H1 (cell line): ENCODE measurements at regions not wholly inside any gene's neighbourhood (a gene's known extent, or its start where the extent isn't known, plus 50 kb on each side); places are given as distances from the start of the nearest gene placed in this dataset.

Experiments
- CTCF ChIA-PET: fragments of 300-600 bp; sonication (Branson Sonifier 250); formaldehyde crosslinking; loops from one replicate; lab custom pipeline; 2021; ENCODE audit not compliant: partially characterized antibody; lab: Charles Lee
- POLR2A ChIA-PET: fragments of 300-600 bp; sonication (Branson Sonifier 250); formaldehyde crosslinking; loops from one replicate; lab custom pipeline; 2021; ENCODE audit warnings: inconsistent platforms; ENCODE audit not compliant: partially characterized antibody; lab: Charles Lee
- DNase-seq, 2 experiments: peaks; one replicate each; pipeline versions ENCODE4 v3.0.0 to v3.0.0-alpha.2; 2010 to 2022; ENCODE audit warnings: low spot score in 2 of 2, low read depth in 1 of 2, mixed read lengths in 1 of 2
- FAIRE-seq: peaks from 2 replicates; lab custom pipeline; 2011; peaks lifted over from hg19 to GRCh38; lab: Jason Lieb, UNC
- H2AFZ ChIP-seq: 2 replicates; pipeline ENCODE4 v1.8.1; 2012; ENCODE audit warnings: low read length, inconsistent platforms
- H2AK5ac ChIP-seq: 2 replicates; pipeline ENCODE4 v1.6.1; 2013; ENCODE audit warnings: low read depth, low read length
- H2BK120ac ChIP-seq: replicated peaks from 2 replicates; pipeline ENCODE3; 2013; ENCODE audit warnings: low read depth, low read length, inconsistent platforms
- H2BK12ac ChIP-seq: 2 replicates; pipeline ENCODE4 v1.6.1; 2013; ENCODE audit warnings: low read depth, low read length
- H2BK15ac ChIP-seq: 2 replicates; pipeline ENCODE4 v1.6.1; 2013; ENCODE audit warnings: low read length
- H2BK20ac ChIP-seq: 2 replicates; pipeline ENCODE4 v1.6.1; 2013; ENCODE audit warnings: low read length
- H2BK5ac ChIP-seq: 2 replicates; pipeline ENCODE4 v1.6.1; 2013; ENCODE audit warnings: low read depth, low read length
- H3K14ac ChIP-seq: 2 replicates; pipeline ENCODE4 v1.6.1; 2013; ENCODE audit warnings: inconsistent platforms; ENCODE audit not compliant: insufficient read length
- H3K18ac ChIP-seq: 2 replicates; pipeline ENCODE4 v1.6.1; 2013; ENCODE audit warnings: low read length; ENCODE audit errors: extremely low read depth
- H3K23ac ChIP-seq: 2 replicates; pipeline ENCODE4 v1.6.1; 2013; ENCODE audit warnings: inconsistent platforms; ENCODE audit not compliant: insufficient read length
- H3K23me2 ChIP-seq: 2 replicates; pipeline ENCODE4 v1.6.1; 2013; ENCODE audit warnings: low read depth, low read length
- H3K27ac ChIP-seq: 2 replicates; pipeline ENCODE4 v1.6.1; 2011; ENCODE audit warnings: low read depth, low read length, inconsistent platforms
- H3K27me3 ChIP-seq, 4 experiments: replicated peaks in 1 of 4; 1 replicate in 1 of 4; 2 replicates in 3 of 4; pipeline versions ENCODE4 v1.6.1 to v1.8.1; 2011 to 2013; ENCODE audit warnings: low read length in 3 of 4, mild to moderate bottlenecking in 3 of 4, inconsistent platforms in 2 of 4, mixed read lengths in 2 of 4, moderate library complexity in 1 of 4; ENCODE audit not compliant: control insufficient read depth in 3 of 4, insufficient read depth in 3 of 4; ENCODE audit errors: extremely low read depth in 1 of 4
- H3K36me3 ChIP-seq, 4 experiments: 2 replicates each; pipeline versions ENCODE4 v1.6.1 to v1.8.1; 2011 to 2013; ENCODE audit warnings: mild to moderate bottlenecking in 4 of 4, low read length in 3 of 4, moderate library complexity in 2 of 4, control low read depth in 1 of 4, inconsistent platforms in 1 of 4; ENCODE audit not compliant: insufficient read depth in 4 of 4, control insufficient read depth in 2 of 4
- H3K4ac ChIP-seq: replicated peaks from 2 replicates; pipeline ENCODE3; 2013; ENCODE audit warnings: low read length, low read depth, mixed read lengths, inconsistent platforms; ENCODE audit not compliant: insufficient read length
- H3K4me1 ChIP-seq, 4 experiments: replicated peaks in 1 of 4; 1 replicate in 1 of 4; 2 replicates in 3 of 4; pipeline versions ENCODE4 v1.6.1 to v1.8.1; 2011 to 2013; ENCODE audit warnings: low read length in 3 of 4, inconsistent platforms in 2 of 4, mixed read lengths in 1 of 4; ENCODE audit not compliant: insufficient read depth in 4 of 4, control insufficient read depth in 3 of 4
- H3K4me2 ChIP-seq, 2 experiments: 2 replicates each; pipeline versions ENCODE4 v1.6.1 to v1.8.1; 2011 to 2013; ENCODE audit warnings: low read depth in 2 of 2, low read length in 2 of 2, control low read depth in 1 of 2, inconsistent platforms in 1 of 2, mild to moderate bottlenecking in 1 of 2; ENCODE audit not compliant: insufficient read depth in 1 of 2
- H3K4me3 ChIP-seq, 4 experiments: fragments of 200-600, 300-600 bp in 1 of 4; sonication (generic), shearing (Covaris generic), sonication (Bioruptor Twin) in 1 of 4; 2 replicates each; pipeline versions ENCODE4 v1.5.1 to v1.8.1; 2011 to 2016; ENCODE audit warnings: low read length in 4 of 4, low read depth in 3 of 4, control low read depth in 2 of 4, inconsistent platforms in 2 of 4, mild to moderate bottlenecking in 2 of 4, mixed read lengths in 1 of 4, moderate library complexity in 1 of 4; ENCODE audit not compliant: insufficient read depth in 2 of 4; ENCODE audit errors: extremely low read depth in 1 of 4
- H3K56ac ChIP-seq: replicated peaks from 2 replicates; pipeline ENCODE3; 2013; ENCODE audit warnings: low read depth, mild to moderate bottlenecking, mixed read lengths, low read length, inconsistent platforms; ENCODE audit not compliant: insufficient read length
- H3K79me1 ChIP-seq: 2 replicates; pipeline ENCODE4 v1.6.1; 2013; ENCODE audit warnings: low read depth, low read length, control low read depth
- H3K79me2 ChIP-seq, 2 experiments: 2 replicates each; pipeline versions ENCODE4 v1.6.1 to v1.8.1; 2012 to 2013; ENCODE audit warnings: low read length in 2 of 2, mild to moderate bottlenecking in 2 of 2, inconsistent platforms in 1 of 2; ENCODE audit not compliant: insufficient read depth in 2 of 2, control insufficient read depth in 1 of 2
- H3K9ac ChIP-seq, 4 experiments: replicated peaks in 1 of 4; 1 replicate in 1 of 4; 2 replicates in 3 of 4; pipeline versions ENCODE4 v1.6.1 to v1.8.1; 2011 to 2013; ENCODE audit warnings: low read depth in 3 of 4, low read length in 3 of 4, control low read depth in 2 of 4, mild to moderate bottlenecking in 2 of 4, moderate library complexity in 2 of 4, inconsistent platforms in 1 of 4; ENCODE audit errors: extremely low read depth in 1 of 4
- H3K9me3 ChIP-seq, 2 experiments: 2 replicates each; pipeline versions ENCODE4 v1.6.1 to v1.8.1; 2012 to 2013; ENCODE audit warnings: mild to moderate bottlenecking in 2 of 2, moderate library complexity in 2 of 2, control low read depth in 1 of 2, inconsistent platforms in 1 of 2, low read depth in 1 of 2, low read length in 1 of 2, mixed read lengths in 1 of 2; ENCODE audit not compliant: insufficient read depth in 2 of 2
- H4K20me1 ChIP-seq, 2 experiments: replicated peaks in 1 of 2; 2 replicates each; pipeline versions ENCODE3 to v1.8.1; 2011 to 2013; ENCODE audit warnings: inconsistent platforms in 2 of 2, low read length in 2 of 2, mild to moderate bottlenecking in 1 of 2; ENCODE audit not compliant: insufficient read depth in 2 of 2, control insufficient read depth in 1 of 2
- H4K5ac ChIP-seq: 2 replicates; pipeline ENCODE4 v1.6.1; 2013; ENCODE audit warnings: low read length, low read depth, mixed read lengths, inconsistent platforms; ENCODE audit not compliant: insufficient read length
- H4K8ac ChIP-seq: 2 replicates; pipeline ENCODE4 v1.8.0; 2013; ENCODE audit warnings: mild to moderate bottlenecking, moderate library complexity, low read length, inconsistent platforms; ENCODE audit not compliant: insufficient read depth; ENCODE audit errors: extremely low read depth
- H4K91ac ChIP-seq: replicated peaks from 2 replicates; pipeline ENCODE3; 2013; ENCODE audit warnings: low read length, mixed read lengths, inconsistent platforms; ENCODE audit not compliant: insufficient read length
- KDM4A ChIP-seq: IDR thresholded peaks from one replicate; pipeline ENCODE4 v1.7.1; 2012; ENCODE audit warnings: low read depth, mild to moderate bottlenecking, moderate library complexity, low read length, inconsistent platforms; ENCODE audit not compliant: severe bottlenecking
- RFX5 ChIP-seq: IDR thresholded peaks from 2 replicates; pipeline ENCODE4 v1.6.1; 2011; ENCODE audit warnings: low read depth, low read length, improper control_type of control experiment, borderline replicate concordance
- RXRA ChIP-seq: IDR thresholded peaks from 2 replicates; pipeline ENCODE4 v1.6.1; 2011; ENCODE audit warnings: low read depth, mild to moderate bottlenecking, low read length, moderate library complexity; ENCODE audit not compliant: insufficient read depth
- SAP30 ChIP-seq: fragments of 300-600 bp; sonication (generic); IDR thresholded peaks from 2 replicates; pipeline ENCODE4 v1.7.1; 2012; ENCODE audit warnings: low read length, moderate library complexity, mild to moderate bottlenecking, inconsistent platforms; ENCODE audit not compliant: insufficient read depth, insufficient replicate concordance
- SIX5 ChIP-seq: IDR thresholded peaks from 2 replicates; pipeline ENCODE4 v1.6.1; 2011; ENCODE audit warnings: mild to moderate bottlenecking, low read depth, low read length
- YY1 ChIP-seq: IDR thresholded peaks from 2 replicates; pipeline ENCODE4 v1.6.1; 2011; ENCODE audit warnings: low read depth, mild to moderate bottlenecking, low read length
- WGBS, 2 experiments: shearing (Covaris generic) in 1 of 2; methylation state at CpG; one replicate each; pipeline versions ENCODE4 v1.1.6 to v1.1.7; 2013 to 2015; ENCODE audit warnings: low lambda C conversion rate in 2 of 2, mixed read lengths in 2 of 2, inconsistent platforms in 1 of 2, low coverage in 1 of 2, missing lambda C conversion rate in 1 of 2; ENCODE audit not compliant: insufficient replicate concordance in 2 of 2, insufficient coverage in 1 of 2, insufficient read length in 1 of 2; ENCODE audit errors: extremely low coverage in 1 of 2, missing lambda C conversion rate in 1 of 2; 5-methylcytosine and 5-hydroxymethylcytosine counted together

DNA sequence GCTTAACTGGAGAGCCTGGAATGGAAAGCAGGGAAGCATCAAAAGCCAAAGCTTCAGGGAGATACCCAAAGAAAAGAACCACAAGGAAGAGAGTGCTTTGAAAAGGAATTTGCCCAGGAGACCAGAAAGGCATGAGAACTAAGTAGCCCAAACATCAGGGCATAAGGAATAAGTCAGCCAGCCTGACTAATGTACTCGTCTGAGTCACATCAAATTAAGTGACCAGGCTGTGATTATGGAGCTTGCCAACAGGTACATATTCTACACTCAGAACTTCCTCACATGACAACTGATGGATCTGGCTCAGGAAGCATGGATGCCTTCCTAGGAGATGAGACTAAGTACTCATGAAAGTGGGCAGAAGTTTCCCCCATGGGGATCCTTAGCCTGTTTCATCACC is 366.7 kb downstream of the BUD13 start:
- peaks cover 0 to 13% (median 4%) of the 10 kb centered on the region in 4 experiments; a peak in 2 of 7 replicates for H3K4me1 ChIP-seq
- H3K27me3 ChIP-seq, result no peaks in the 10 kb centered on the region
- no peak overlapping the region for H2BK12ac ChIP-seq
- H3K23me2 ChIP-seq, result no peaks in the 10 kb centered on the region
- H3K9ac ChIP-seq, result no peak overlapping the region
- H3K27ac ChIP-seq, result no peak overlapping the region
- no peaks in the 10 kb centered on the region for H3K9me3 ChIP-seq
- WGBS, 2 experiments, result 67% methylated on average over 1 of the region's 1 CpG; no CpG with 5 or more reads in 1 of the 2 experiments
- no peak overlapping the region for H2AFZ ChIP-seq
- no peak overlapping the region for H2BK5ac ChIP-seq
- H4K8ac ChIP-seq, result no peak overlapping the region
- no peaks in the 10 kb centered on the region for H3K79me1 ChIP-seq
- no peaks in the 10 kb centered on the region for H3K36me3 ChIP-seq
- no peak overlapping the region for H3K23ac ChIP-seq
- H2BK20ac ChIP-seq, result no peak overlapping the region
- no peak overlapping the region for H2AK5ac ChIP-seq
- H3K56ac ChIP-seq, result no peak overlapping the region
- no peak overlapping the region for H2BK15ac ChIP-seq
- DNase-seq (no peak), FAIRE-seq (no peak)
- H4K91ac ChIP-seq, result no peak overlapping the region
- no peak overlapping the region for H3K4me3 ChIP-seq
- ChIA-PET POLR2A (interaction anchor here (1.5 kb wide), 1 partner anchor 9 kb away, joined by 5 read pairs; no protein-coding TSS in a partner anchor), CTCF (no interaction called here)
- H3K4ac ChIP-seq, result no peak overlapping the region
- no peak overlapping the region for H3K14ac ChIP-seq
- no peak overlapping the region for H2BK120ac ChIP-seq
- H3K79me2 ChIP-seq, result no peaks in the 10 kb centered on the region; a peak in 1 of 4 replicates
- H4K5ac ChIP-seq, result no peak overlapping the region
- H3K18ac ChIP-seq, result no peak overlapping the region
- no peak overlapping the region for H3K4me2 ChIP-seq
- H4K20me1 ChIP-seq, result no peaks in the 10 kb centered on the region
- TF ChIP-seq KDM4A, result no peak
- TF ChIP-seq RXRA, result no peak
- no peak for TF ChIP-seq SAP30
- no peak for TF ChIP-seq RFX5
- TF ChIP-seq SIX5, result no peak
- no peak for TF ChIP-seq YY1
